Thyroid gland (tissue), 4 donors: ENCODE measurements at regions not wholly inside any gene's neighbourhood (a gene's known extent, or its start where the extent isn't known, plus 50 kb on each side); places are given as distances from the start of the nearest gene placed in this dataset.

Experiments
- DNase-seq, 2 donors: peaks; one replicate each; pipeline ENCODE4 v3.0.0-alpha.2; 2019
- H3K27ac ChIP-seq, 3 donors: fragments of 200-600 bp; sonication (generic); 1 replicate in 2 of 3; 2 replicates in 1 of 3; pipeline ENCODE4 v1.5.1; 2016 to 2019; ENCODE audit warnings: mild to moderate bottlenecking in 1 of 3, moderate library complexity in 1 of 3
- H3K27me3 ChIP-seq: fragments of 200-600 bp; sonication (generic); one replicate; pipeline ENCODE4 v1.5.1; 2019
- H3K36me3 ChIP-seq, 2 donors: fragments of 200-600 bp; sonication (generic); one replicate each; pipeline ENCODE4 v1.5.1; 2016 to 2019
- H3K4me1 ChIP-seq, 2 donors: fragments of 200-600 bp; sonication (generic); one replicate each; pipeline ENCODE4 v1.5.1; 2017 to 2019
- H3K4me3 ChIP-seq, 3 donors: fragments of 200-600 bp; sonication (generic); replicated peaks in 1 of 3; 1 replicate in 2 of 3; 2 replicates in 1 of 3; pipeline ENCODE4 v1.5.1; 2016; ENCODE audit warnings: mild to moderate bottlenecking in 1 of 3
- H3K9me3 ChIP-seq: fragments of 200-600 bp; sonication (generic); one replicate; pipeline ENCODE4 v1.5.1; 2017
- CTCF ChIP-seq, 6 experiments: fragments of 200-600 bp in 3 of 6; fragments of 450-650 bp in 3 of 6; sonication (generic) in 3 of 6; IDR thresholded peaks; one replicate each; pipeline ENCODE4 v1.5.1; 2016 to 2019; ENCODE audit warnings: antibody characterized with exemption in 6 of 6, mild to moderate bottlenecking in 2 of 6, inconsistent platforms in 1 of 6, moderate library complexity in 1 of 6
- POLR2A ChIP-seq, 2 donors: fragments of 450-650 bp; IDR thresholded peaks; one replicate each; pipeline ENCODE4 v1.6.1; 2017; ENCODE audit warnings: antibody characterized with exemption in 2 of 2, mild to moderate bottlenecking in 2 of 2, moderate library complexity in 1 of 2
- WGBS, 2 donors: methylation state at CpG; one replicate each; pipeline ENCODE4 v1.1.5; 2017; 5-methylcytosine and 5-hydroxymethylcytosine counted together
- intact Hi-C: fragments of 100-400 bp; cut with DNase I; formaldehyde crosslinking; loops from one replicate; pipeline ENCODE4 v1.15.1; 2023

GRCh38 chr2:177093371-177093770, 119.2 kb upstream of the HNRNPA3 start:
- no peak for DNase-seq
- TF ChIP-seq CTCF (IDR thresholded peaks at IDR 0.05), result no peak
- no peak for TF ChIP-seq POLR2A (IDR thresholded peaks at IDR 0.05)
- no peaks in the 10 kb centered on the region for H3K27me3 ChIP-seq
- intact Hi-C loops, result no loop called here
- H3K27ac ChIP-seq, result no peak overlapping the region
- no peaks in the 10 kb centered on the region for H3K9me3 ChIP-seq
- no peak overlapping the region for H3K4me3 ChIP-seq
- no peaks in the 10 kb centered on the region for H3K4me1 ChIP-seq
- 97% methylated on average over 4 of the region's 4 CpGs for WGBS, 2 donors
- H3K36me3 ChIP-seq, result no peaks in the 10 kb centered on the region

GRCh38 chr2:177098001-177098613, 114.5 kb upstream of the HNRNPA3 start:
- intact Hi-C loops, result no loop called here
- Histone ChIP-seq H3K27ac (no peak overlapping the region), H3K27me3 (no peaks in the 10 kb centered on the region), H3K9me3 (no peaks in the 10 kb centered on the region), H3K36me3 (no peaks in the 10 kb centered on the region), H3K4me3 (no peak overlapping the region), H3K4me1 (no peaks in the 10 kb centered on the region)
- DNase-seq, result no peak
- no peak for TF ChIP-seq CTCF (IDR thresholded peaks at IDR 0.05)
- no peak for TF ChIP-seq POLR2A (IDR thresholded peaks at IDR 0.05)
- 68 to 79% methylated on average over 3 of the region's 3 CpGs for WGBS, 2 donors

- H3K4me1 ChIP-seq, result no peaks in the 10 kb centered on the region
- DNase-seq, result no peak
- H3K4me3 ChIP-seq, result no peak overlapping the region
- H3K36me3 ChIP-seq, result no peaks in the 10 kb centered on the region
- no peaks in the 10 kb centered on the region for H3K27me3 ChIP-seq
- TF ChIP-seq POLR2A (IDR thresholded peaks at IDR 0.05) (no peak), CTCF (IDR thresholded peaks at IDR 0.05) (no peak)
- intact Hi-C loops, result no loop called here
- H3K9me3 ChIP-seq, result no peaks in the 10 kb centered on the region
- no peak overlapping the region for H3K27ac ChIP-seq
Measured at GRCh38 chr2:177101930-177102329, 110.7 kb upstream of the HNRNPA3 start.

- Histone ChIP-seq H3K36me3 (no peaks in the 10 kb centered on the region), H3K4me1 (no peaks in the 10 kb centered on the region), H3K9me3 (no peaks in the 10 kb centered on the region), H3K4me3 (no peak overlapping the region), H3K27me3 (no peaks in the 10 kb centered on the region), H3K27ac (no peak overlapping the region)
- intact Hi-C loops, result no loop called here
- no peak for TF ChIP-seq POLR2A (IDR thresholded peaks at IDR 0.05)
- no peak for TF ChIP-seq CTCF (IDR thresholded peaks at IDR 0.05)
- no peak for DNase-seq
- WGBS, 2 donors, result 93 to 94% methylated on average over 2 of the region's 2 CpGs
Measured at GRCh38 chr2:177106212-177106611, 106.4 kb upstream of the HNRNPA3 start.

- no peak for DNase-seq
- Histone ChIP-seq H3K27me3 (no peaks in the 10 kb centered on the region), H3K36me3 (no peaks in the 10 kb centered on the region), H3K4me1 (no peaks in the 10 kb centered on the region), H3K9me3 (no peaks in the 10 kb centered on the region), H3K27ac (no peak overlapping the region), H3K4me3 (no peak overlapping the region)
- intact Hi-C loops, result no loop called here
- no peak for TF ChIP-seq CTCF (IDR thresholded peaks at IDR 0.05)
- no peak for TF ChIP-seq POLR2A (IDR thresholded peaks at IDR 0.05)
- 84 to 95% methylated on average over 2 of the region's 2 CpGs for WGBS, 2 donors
Measured at GRCh38 chr2:177108890-177109289, 103.7 kb upstream of the HNRNPA3 start.
